ENCODE measurements at regions not wholly inside any gene's neighbourhood (a gene's known extent, or its start where the extent isn't known, plus 50 kb on each side); places are given as distances from the start of the nearest gene placed in this dataset.

DNA sequence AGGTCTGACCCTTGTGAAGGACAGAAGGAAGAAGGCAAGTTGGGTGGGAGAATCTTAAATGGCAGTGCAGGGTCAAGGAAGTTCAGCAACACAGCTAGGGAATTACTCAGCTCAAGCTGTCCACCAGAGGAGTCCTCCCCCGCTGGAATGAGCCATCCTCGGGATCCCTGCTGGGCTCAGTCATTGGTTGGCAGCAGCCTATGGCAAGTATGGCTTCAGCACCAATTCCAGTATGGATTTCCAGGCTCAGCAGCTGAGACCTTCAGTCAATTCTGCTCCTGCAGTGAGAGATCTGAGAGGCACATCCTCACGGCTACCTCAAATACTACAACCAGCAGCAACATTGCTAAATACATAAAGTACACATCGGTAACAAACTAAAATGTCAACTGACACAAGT lies 280.6 kb upstream of the PIK3R1 start:
- POLR2A ChIA-PET = no interaction called here

GRCh38 chr5:67925511-67925910 lies 290.0 kb upstream of the PIK3R1 start:
- no peaks in the 10 kb centered on the region for H3K9me3 Mint-ChIP-seq (ENCODE audit: insufficient read depth)
- H3K4me3 Mint-ChIP-seq = no peak overlapping the region
- no peak overlapping the region for H3K27ac Mint-ChIP-seq
- H3K4me1 Mint-ChIP-seq = no peaks in the 10 kb centered on the region
- CTCF ChIA-PET = no interaction called here
- peaks cover 6% of the 10 kb centered on the region for H3K27me3 Mint-ChIP-seq
- H3K9me3 ChIP-seq (ENCODE audit: control extremely low read depth in 1 of 3, control insufficient read depth in 2 of 3, insufficient read depth in 1 of 3, low read length in 2 of 3) = no peaks in the 10 kb centered on the region
- POLR2A ChIA-PET = no interaction called here
- no peaks in the 10 kb centered on the region for H4K20me1 ChIP-seq (ENCODE audit: control insufficient read depth, insufficient read depth, low read length, poor library complexity, severe bottlenecking)
- TF ChIP-seq EZH2 (IDR thresholded peaks at IDR 0.05; ENCODE audit: borderline replicate concordance, insufficient read depth, low read depth, low read length, poor library complexity, severe bottlenecking) (no peak), CTCF (IDR thresholded peaks at IDR 0.05) (no peak)
- DNase-seq (no peak), ATAC-seq (ENCODE audit: low read depth) (no peak)
- no peak overlapping the region for H2AFZ ChIP-seq (ENCODE audit: insufficient read depth, low read depth, low read length, poor library complexity, severe bottlenecking)
- H3K79me2 ChIP-seq (ENCODE audit: control insufficient read depth, insufficient read depth, low read length) = no peaks in the 10 kb centered on the region
- H3K27me3 ChIP-seq (replicated peaks in 1 of 4; ENCODE audit: control extremely low read depth in 1 of 4, control insufficient read depth in 3 of 4, insufficient read depth in 4 of 4, low read length in 3 of 4) = no peaks in the 10 kb centered on the region
- no peak overlapping the region for H3K27ac ChIP-seq (ENCODE audit: low read length in 2 of 2)
- WGBS (ENCODE audit: insufficient coverage) = 91% methylated on average over 4 of the region's 5 CpGs
- H3K9ac ChIP-seq (ENCODE audit: low read length) = no peak overlapping the region
- no peak overlapping the region for H3K4me3 ChIP-seq (ENCODE audit: control extremely low read depth in 1 of 5, extremely low read depth in 1 of 5, insufficient read depth in 1 of 5, low read depth in 2 of 5, low read length in 4 of 5)
- intact Hi-C loops (cut with micrococcal nuclease) = no loop called here
- no peaks in the 10 kb centered on the region for H3K36me3 ChIP-seq (replicated peaks in 1 of 2; ENCODE audit: control extremely low read depth in 1 of 2, control insufficient read depth in 1 of 2, extremely low read depth in 1 of 2, insufficient read depth in 2 of 2, low read length in 1 of 2)
- H3K4me1 ChIP-seq (ENCODE audit: control insufficient read depth in 2 of 2, insufficient read depth in 2 of 2, low read length in 2 of 2) = no peaks in the 10 kb centered on the region
- H3K4me2 ChIP-seq (replicated peaks; ENCODE audit: low read depth, low read length, poor library complexity, severe bottlenecking) = no peak overlapping the region

More for the DNA sequence above, 280.6 kb upstream of the PIK3R1 start:
- Histone ChIP-seq H3K4me3 (ENCODE audit: control extremely low read depth in 1 of 5, extremely low read depth in 1 of 5, insufficient read depth in 1 of 5, low read depth in 2 of 5, low read length in 4 of 5) (no peak overlapping the region), H3K27ac (ENCODE audit: low read length in 2 of 2) (no peak overlapping the region), H4K20me1 (ENCODE audit: control insufficient read depth, insufficient read depth, low read length, poor library complexity, severe bottlenecking) (no peaks in the 10 kb centered on the region), H3K4me2 (replicated peaks; ENCODE audit: low read depth, low read length, poor library complexity, severe bottlenecking) (no peak overlapping the region), H3K79me2 (ENCODE audit: control insufficient read depth, insufficient read depth, low read length) (no peaks in the 10 kb centered on the region), H3K36me3 (replicated peaks in 1 of 2; ENCODE audit: control extremely low read depth in 1 of 2, control insufficient read depth in 1 of 2, extremely low read depth in 1 of 2, insufficient read depth in 2 of 2, low read length in 1 of 2) (no peaks in the 10 kb centered on the region), H3K9ac (ENCODE audit: low read length) (no peak overlapping the region), H3K4me1 (ENCODE audit: control insufficient read depth in 2 of 2, insufficient read depth in 2 of 2, low read length in 2 of 2) (no peaks in the 10 kb centered on the region), H2AFZ (ENCODE audit: insufficient read depth, low read depth, low read length, poor library complexity, severe bottlenecking) (no peak overlapping the region), H3K27me3 (replicated peaks in 1 of 4; ENCODE audit: control extremely low read depth in 1 of 4, control insufficient read depth in 3 of 4, insufficient read depth in 4 of 4, low read length in 3 of 4) (no peaks in the 10 kb centered on the region), H3K9me3 (ENCODE audit: control extremely low read depth in 1 of 3, control insufficient read depth in 2 of 3, insufficient read depth in 1 of 3, low read length in 2 of 3) (no peaks in the 10 kb centered on the region)
- ATAC-seq (ENCODE audit: low read depth) (no peak), DNase-seq (no peak)
- CTCF ChIA-PET = no interaction called here
- Mint-ChIP-seq H3K27ac (no peak overlapping the region), H3K27me3 (no peaks in the 10 kb centered on the region), H3K4me3 (no peak overlapping the region), H3K9me3 (ENCODE audit: insufficient read depth) (no peaks in the 10 kb centered on the region), H3K4me1 (no peaks in the 10 kb centered on the region)
- WGBS (ENCODE audit: insufficient coverage) = 94% methylated on average over 2 of the region's 4 CpGs
- no peak for TF ChIP-seq CTCF (IDR thresholded peaks at IDR 0.05)
- TF ChIP-seq EZH2 (IDR thresholded peaks at IDR 0.05; ENCODE audit: borderline replicate concordance, insufficient read depth, low read depth, low read length, poor library complexity, severe bottlenecking) = no peak
- intact Hi-C loops (cut with micrococcal nuclease) = no loop called here

Data from B cell (primary cell).